ENCODE measurements at regions not wholly inside any gene's neighbourhood (a gene's known extent, or its start where the extent isn't known, plus 50 kb on each side); places are given as distances from the start of the nearest gene placed in this dataset.

GRCh38 chr2:41774011-41774605, 273.7 kb upstream of the PKDCC start:
- Histone ChIP-seq H2AFZ (ENCODE audit: low read depth, low read length) (no peak overlapping the region), H3K9ac (ENCODE audit: low read length) (no peak overlapping the region), H3K79me2 (ENCODE audit: low read length) (no peaks in the 10 kb centered on the region), H3K27ac (ENCODE audit: low read length) (no peak overlapping the region), H4K20me1 (ENCODE audit: insufficient read depth, low read length) (no peaks in the 10 kb centered on the region), H3K4me3 (ENCODE audit: low read length) (no peak overlapping the region), H3K27me3 (ENCODE audit: low read depth, low read length) (no peaks in the 10 kb centered on the region), H3K9me3 (ENCODE audit: insufficient read depth, low read length) (peaks cover 4% of the 10 kb centered on the region; the same call in 1 of the 2 replicates), H3K36me3 (replicated peaks; ENCODE audit: low read depth, low read length) (peaks cover 6% of the 10 kb centered on the region), H3K4me1 (ENCODE audit: low read length) (peaks cover 45% of the 10 kb centered on the region), H3K4me2 (ENCODE audit: low read length) (no peak overlapping the region)
- TF ChIP-seq CTCF (IDR thresholded peaks at IDR 0.05; ENCODE audit: low read depth, low read length) (no peak), EZH2phosphoT487 (IDR thresholded peaks at IDR 0.05; ENCODE audit: low read depth) (no peak)

GRCh38 chr2:41775366-41776025, 272.3 kb upstream of the PKDCC start:
- H2AFZ ChIP-seq (ENCODE audit: low read depth, low read length): no peak overlapping the region
- no peaks in the 10 kb centered on the region for H3K79me2 ChIP-seq (ENCODE audit: low read length)
- H3K36me3 ChIP-seq (replicated peaks; ENCODE audit: low read depth, low read length): peaks cover 6% of the 10 kb centered on the region

GRCh38 chr2:41779888-41780287, 267.9 kb upstream of the PKDCC start:
- Histone ChIP-seq H3K79me2 (ENCODE audit: low read length) (no peaks in the 10 kb centered on the region), H4K20me1 (ENCODE audit: insufficient read depth, low read length) (no peaks in the 10 kb centered on the region), H3K4me1 (ENCODE audit: low read length) (peaks cover 60% of the 10 kb centered on the region), H3K9ac (ENCODE audit: low read length) (no peak overlapping the region), H3K4me2 (ENCODE audit: low read length) (peak overlapping the region; percentile 18; the same call in 1 of the 2 replicates), H3K27me3 (ENCODE audit: low read depth, low read length) (no peaks in the 10 kb centered on the region), H2AFZ (ENCODE audit: low read depth, low read length) (no peak overlapping the region), H3K27ac (ENCODE audit: low read length) (no peak overlapping the region), H3K9me3 (ENCODE audit: insufficient read depth, low read length) (peaks cover 4% of the 10 kb centered on the region; the same call in 1 of the 2 replicates), H3K4me3 (ENCODE audit: low read length) (no peak overlapping the region), H3K36me3 (replicated peaks; ENCODE audit: low read depth, low read length) (peaks cover 6% of the 10 kb centered on the region)
- TF ChIP-seq EZH2phosphoT487 (IDR thresholded peaks at IDR 0.05; ENCODE audit: low read depth) (no peak), CTCF (IDR thresholded peaks at IDR 0.05; ENCODE audit: low read depth, low read length) (no peak)

More at GRCh38 chr2:41775366-41776025, 272.3 kb upstream of the PKDCC start:
- TF ChIP-seq CTCF (IDR thresholded peaks at IDR 0.05; ENCODE audit: low read depth, low read length): no peak
- H3K9me3 ChIP-seq (ENCODE audit: insufficient read depth, low read length): peaks cover 4% of the 10 kb centered on the region; the same call in 1 of the 2 replicates
- no peaks in the 10 kb centered on the region for H4K20me1 ChIP-seq (ENCODE audit: insufficient read depth, low read length)
- H3K9ac ChIP-seq (ENCODE audit: low read length): no peak overlapping the region
- H3K27me3 ChIP-seq (ENCODE audit: low read depth, low read length): no peaks in the 10 kb centered on the region
- H3K4me1 ChIP-seq (ENCODE audit: low read length): peaks cover 59% of the 10 kb centered on the region
- no peak overlapping the region for H3K4me2 ChIP-seq (ENCODE audit: low read length)
- H3K27ac ChIP-seq (ENCODE audit: low read length): no peak overlapping the region
- no peak overlapping the region for H3K4me3 ChIP-seq (ENCODE audit: low read length)

GRCh38 chr2:41782306-41783158, 265.3 kb upstream of the PKDCC start:
- Histone ChIP-seq H4K20me1 (ENCODE audit: insufficient read depth, low read length) (no peaks in the 10 kb centered on the region), H3K4me1 (ENCODE audit: low read length) (peaks cover 47% of the 10 kb centered on the region), H2AFZ (ENCODE audit: low read depth, low read length) (0 out of 2 replicates have a peak overlapping the region, but pooled peaks have one; percentile 1), H3K36me3 (replicated peaks; ENCODE audit: low read depth, low read length) (no peaks in the 10 kb centered on the region), H3K9ac (ENCODE audit: low read length) (no peak overlapping the region), H3K27me3 (ENCODE audit: low read depth, low read length) (no peaks in the 10 kb centered on the region), H3K9me3 (ENCODE audit: insufficient read depth, low read length) (no peaks in the 10 kb centered on the region), H3K79me2 (ENCODE audit: low read length) (no peaks in the 10 kb centered on the region), H3K27ac (ENCODE audit: low read length) (no peak overlapping the region), H3K4me2 (ENCODE audit: low read length) (peak overlapping the region; percentile 21), H3K4me3 (ENCODE audit: low read length) (no peak overlapping the region)
- TF ChIP-seq EZH2phosphoT487 (IDR thresholded peaks at IDR 0.05; ENCODE audit: low read depth) (no peak), CTCF (IDR thresholded peaks at IDR 0.05; ENCODE audit: low read depth, low read length) (peak; percentile 90)
